Muscle layer of duodenum (tissue), 2 donors: ENCODE measurements at regions not wholly inside any gene's neighbourhood (a gene's known extent, or its start where the extent isn't known, plus 50 kb on each side); places are given as distances from the start of the nearest gene placed in this dataset.

Experiments used
- H3K27ac ChIP-seq: one replicate; pipeline ENCODE4 v1.7.0; 2013; ENCODE audit warnings: mild to moderate bottlenecking, low read length
- H3K27me3 ChIP-seq: one replicate; pipeline ENCODE4 v1.7.0; 2013; ENCODE audit warnings: low read depth, mild to moderate bottlenecking, control low read depth, low read length
- H3K36me3 ChIP-seq, 2 donors: one replicate each; pipeline ENCODE4 v1.7.0; 2013; ENCODE audit warnings: low read length in 2 of 2, control low read depth in 1 of 2, mild to moderate bottlenecking in 1 of 2; ENCODE audit not compliant: insufficient read depth in 2 of 2, control insufficient read depth in 1 of 2
- H3K4me1 ChIP-seq, 2 donors: one replicate each; pipeline ENCODE4 v1.7.0; 2013; ENCODE audit warnings: low read length in 2 of 2, mild to moderate bottlenecking in 2 of 2, control low read depth in 1 of 2, moderate library complexity in 1 of 2; ENCODE audit not compliant: insufficient read depth in 2 of 2, control insufficient read depth in 1 of 2
- H3K4me3 ChIP-seq, 2 donors: one replicate each; pipeline ENCODE4 v1.7.0; 2013; ENCODE audit warnings: low read length in 2 of 2, low read depth in 1 of 2, mild to moderate bottlenecking in 1 of 2
- H3K9me3 ChIP-seq, 2 donors: one replicate each; pipeline ENCODE4 v1.7.0; 2013; ENCODE audit warnings: low read length in 2 of 2, control low read depth in 1 of 2, mild to moderate bottlenecking in 1 of 2; ENCODE audit not compliant: control insufficient read depth in 1 of 2
- donor health status: healthy.

DNA sequence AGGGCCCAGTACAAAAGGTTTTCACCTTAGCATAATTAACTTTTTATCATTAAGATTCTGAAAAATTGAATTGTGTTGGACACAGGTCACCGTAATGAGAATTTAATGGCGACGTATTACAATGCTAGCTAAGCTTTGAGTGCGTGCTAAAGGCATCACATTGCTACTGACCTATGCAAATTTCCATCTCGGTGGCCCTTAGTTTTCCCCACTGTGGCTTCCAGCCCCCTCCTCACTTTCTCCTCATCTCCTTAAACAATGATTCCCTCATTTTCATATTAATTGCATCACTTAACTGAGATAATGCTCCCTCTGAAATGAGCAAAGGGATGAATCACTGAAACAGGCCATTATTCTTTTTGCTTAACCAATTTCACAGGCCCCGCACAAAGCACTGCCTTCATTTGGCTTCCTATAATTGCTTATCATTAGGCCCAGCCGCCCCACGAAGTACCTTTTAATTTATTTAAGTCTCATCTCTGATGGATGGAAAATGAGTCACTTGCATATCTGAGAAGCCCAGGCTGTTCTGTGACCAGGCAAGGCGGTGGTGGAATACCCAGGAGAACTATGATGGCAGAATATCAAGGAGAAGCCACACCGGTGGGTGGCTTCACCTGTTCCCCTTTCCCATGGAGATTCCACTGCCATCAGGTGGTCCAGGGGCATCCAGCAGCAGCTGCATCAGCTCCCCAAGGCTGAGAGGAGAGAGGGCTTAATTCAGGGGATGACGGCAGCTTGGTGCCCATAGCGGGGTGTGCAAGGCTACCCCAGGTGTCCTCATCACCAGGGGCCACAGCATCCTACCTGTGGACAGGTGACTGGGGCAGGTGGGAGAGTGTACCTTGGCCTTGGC, 223.8 kb upstream of the BOD1L1 start:
- no peaks in the 10 kb centered on the region for H3K4me1 ChIP-seq
- H3K27me3 ChIP-seq, result no peaks in the 10 kb centered on the region
- H3K27ac ChIP-seq, result no peak overlapping the region
- no peaks in the 10 kb centered on the region for H3K9me3 ChIP-seq
- no peak overlapping the region for H3K4me3 ChIP-seq
- no peaks in the 10 kb centered on the region for H3K36me3 ChIP-seq

DNA sequence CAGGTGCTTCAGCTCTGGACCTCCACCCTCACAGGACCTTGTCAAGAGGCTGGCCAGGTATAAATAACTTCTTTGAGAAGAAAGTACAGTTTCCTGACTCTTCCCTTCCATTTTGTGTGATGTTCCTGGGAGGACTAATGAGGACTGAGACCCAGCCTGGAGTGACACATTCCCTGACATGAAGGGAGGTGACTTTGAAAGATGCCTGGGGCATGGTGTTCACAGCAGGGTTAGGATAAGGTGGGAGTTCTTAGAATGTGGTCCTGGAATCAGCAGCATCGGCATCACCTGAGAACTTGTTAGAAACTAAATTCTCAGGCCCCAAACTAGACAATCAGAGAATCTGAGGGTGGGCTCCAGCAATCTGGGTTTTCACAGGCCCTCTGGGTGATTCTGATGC, 224.9 kb upstream of the BOD1L1 start:
- Histone ChIP-seq H3K27me3 (no peaks in the 10 kb centered on the region), H3K9me3 (no peaks in the 10 kb centered on the region), H3K36me3 (no peaks in the 10 kb centered on the region), H3K4me1 (no peaks in the 10 kb centered on the region), H3K27ac (no peak overlapping the region), H3K4me3 (no peak overlapping the region)

DNA sequence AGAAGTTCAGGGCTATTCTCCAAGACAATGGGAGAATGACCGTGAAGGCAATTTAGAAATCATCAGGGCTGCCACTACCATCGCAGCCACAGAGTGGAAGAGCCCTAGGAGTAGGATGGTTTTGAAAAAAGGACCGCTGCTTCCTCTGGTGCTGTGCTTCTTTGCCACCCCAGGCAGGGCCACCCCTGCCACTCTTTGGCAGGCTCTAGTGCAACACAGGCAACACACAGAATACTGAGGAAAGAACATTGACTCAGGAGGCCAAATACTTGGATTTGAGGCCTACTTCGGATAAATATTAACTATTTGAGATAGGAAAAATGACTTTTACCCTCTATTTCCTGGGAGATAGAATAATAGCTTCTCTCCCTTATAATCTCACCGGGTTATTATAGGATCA, 228.9 kb upstream of the BOD1L1 start:
- H3K4me1 ChIP-seq, result no peaks in the 10 kb centered on the region
- no peaks in the 10 kb centered on the region for H3K27me3 ChIP-seq
- no peak overlapping the region for H3K4me3 ChIP-seq
- H3K27ac ChIP-seq, result no peak overlapping the region
- H3K36me3 ChIP-seq, result no peaks in the 10 kb centered on the region
- H3K9me3 ChIP-seq, result no peaks in the 10 kb centered on the region

DNA sequence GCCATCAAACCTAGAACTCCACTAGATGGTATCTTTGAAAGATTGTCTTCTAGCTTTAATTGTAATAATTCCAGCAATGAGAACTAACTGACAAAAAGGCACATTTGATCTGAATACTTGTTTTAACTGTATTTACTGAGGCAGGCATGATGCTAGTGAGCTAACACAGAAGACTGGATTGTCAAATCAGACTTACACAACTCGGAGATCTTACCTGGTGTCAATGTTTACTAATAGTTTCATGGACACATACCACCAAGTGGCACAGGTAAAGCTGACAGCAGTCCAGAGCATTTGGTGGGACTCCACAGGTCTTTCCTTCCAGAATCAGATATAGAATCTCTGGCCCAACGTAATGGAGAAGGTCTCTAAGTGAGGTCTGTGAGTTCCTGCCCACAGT, 229.9 kb upstream of the BOD1L1 start:
- H3K9me3 ChIP-seq, result no peaks in the 10 kb centered on the region
- no peak overlapping the region for H3K27ac ChIP-seq
- H3K36me3 ChIP-seq, result no peaks in the 10 kb centered on the region
- no peak overlapping the region for H3K4me3 ChIP-seq
- H3K27me3 ChIP-seq, result no peaks in the 10 kb centered on the region
- H3K4me1 ChIP-seq, result no peaks in the 10 kb centered on the region

DNA sequence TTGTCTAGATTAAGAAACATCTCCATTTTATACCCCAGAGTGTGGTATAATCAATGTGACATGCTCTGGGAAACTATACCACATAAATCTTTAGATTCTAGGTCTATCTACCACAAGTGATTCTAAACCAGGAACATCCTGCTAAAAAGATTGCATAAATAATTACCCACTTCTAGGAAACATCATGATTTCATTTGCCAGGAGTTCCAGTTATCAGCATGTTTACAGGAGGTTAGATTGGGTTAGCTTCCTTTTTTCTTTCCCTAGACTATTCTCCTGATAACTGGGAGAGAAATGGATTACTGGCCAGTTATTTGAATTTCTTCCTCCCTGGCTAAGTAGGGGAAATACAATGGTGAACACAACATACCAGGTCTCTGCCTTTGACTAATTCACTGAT, 230.3 kb upstream of the BOD1L1 start:
- no peak overlapping the region for H3K4me3 ChIP-seq
- H3K27ac ChIP-seq, result no peak overlapping the region
- H3K9me3 ChIP-seq, result no peaks in the 10 kb centered on the region

DNA sequence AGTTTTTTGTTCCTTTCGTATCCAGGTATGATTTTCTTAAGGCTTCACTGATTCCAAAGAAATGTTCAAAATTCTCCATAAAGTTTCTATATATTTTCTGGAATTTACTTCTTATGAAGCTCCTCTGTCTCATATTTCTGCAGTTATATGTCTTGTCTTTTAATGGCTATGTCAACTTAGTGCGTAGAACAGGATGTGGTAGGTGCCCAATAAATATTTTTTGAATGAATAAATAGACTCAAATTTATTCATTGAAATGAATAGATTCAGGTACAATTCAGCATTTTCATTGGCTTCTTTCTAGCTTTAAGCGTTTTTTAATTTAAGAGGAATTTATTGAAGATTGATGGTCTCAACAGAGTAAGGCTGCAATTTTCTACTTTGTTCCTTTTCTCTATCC, 231.9 kb upstream of the BOD1L1 start:
- H3K36me3 ChIP-seq, result no peaks in the 10 kb centered on the region
- H3K9me3 ChIP-seq, result no peaks in the 10 kb centered on the region
- H3K4me3 ChIP-seq, result no peak overlapping the region
- H3K4me1 ChIP-seq, result no peaks in the 10 kb centered on the region
- no peaks in the 10 kb centered on the region for H3K27me3 ChIP-seq
- no peak overlapping the region for H3K27ac ChIP-seq

More for the DNA sequence above, 230.3 kb upstream of the BOD1L1 start:
- H3K4me1 ChIP-seq, result no peaks in the 10 kb centered on the region
- no peaks in the 10 kb centered on the region for H3K36me3 ChIP-seq
- H3K27me3 ChIP-seq, result no peaks in the 10 kb centered on the region

DNA sequence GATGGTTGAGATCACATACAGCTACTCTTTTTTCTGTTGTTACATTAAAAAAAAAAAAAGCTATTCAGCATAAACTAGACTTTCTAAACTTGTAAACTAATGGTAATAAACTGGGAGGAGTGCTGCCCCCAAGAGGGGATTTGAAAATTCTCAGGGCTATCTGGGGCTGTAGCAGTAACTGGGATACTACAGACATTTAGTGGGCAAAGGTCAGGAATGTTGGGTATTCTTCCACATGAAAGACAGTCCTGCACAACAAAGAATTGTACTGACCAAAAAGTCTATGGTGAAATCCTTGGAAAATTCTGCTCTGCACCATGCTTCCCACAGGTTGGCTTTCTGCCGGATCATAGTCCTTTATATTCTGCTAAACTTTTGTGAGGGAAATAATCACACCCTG, 232.6 kb upstream of the BOD1L1 start:
- H3K27ac ChIP-seq, result no peak overlapping the region
- H3K9me3 ChIP-seq, result no peaks in the 10 kb centered on the region

DNA sequence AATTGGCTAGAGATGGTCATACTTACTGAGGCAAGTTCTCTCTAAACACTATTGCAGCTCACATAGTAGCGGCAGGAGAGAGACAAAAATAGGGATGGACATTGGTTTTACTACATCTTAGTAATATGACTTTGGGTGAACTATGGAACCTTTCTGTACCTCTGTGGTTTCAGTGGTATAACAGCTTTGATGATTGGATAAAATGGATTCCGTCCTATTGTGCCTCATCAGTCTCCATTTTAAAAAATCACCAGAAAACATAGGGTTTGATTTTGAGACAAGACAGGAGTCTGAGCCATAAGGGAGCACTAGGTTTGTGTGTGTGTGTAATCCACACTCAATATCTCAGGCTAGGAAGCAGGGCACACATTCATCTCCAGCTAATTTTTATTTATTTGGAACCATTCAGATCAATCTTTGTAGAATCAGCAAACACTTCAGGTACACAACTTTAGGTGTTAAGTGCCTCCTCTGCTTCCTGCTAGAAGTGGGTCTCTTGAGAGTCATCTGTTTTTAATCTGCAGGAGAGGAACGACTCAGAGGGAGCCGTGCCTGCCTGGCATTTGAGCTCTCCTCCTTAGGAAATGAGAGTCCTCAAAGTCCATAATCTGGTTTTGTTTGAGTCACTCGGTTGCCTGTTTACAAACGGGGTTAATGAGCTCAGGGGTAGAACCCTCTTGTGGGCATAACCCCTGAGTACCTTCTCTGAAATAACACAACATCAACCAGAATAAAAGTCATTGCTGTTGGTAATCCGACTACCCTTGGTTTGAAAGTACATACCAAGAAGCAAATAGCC, 238.5 kb upstream of the BOD1L1 start:
- no peak overlapping the region for H3K27ac ChIP-seq
- no peak overlapping the region for H3K4me3 ChIP-seq
- H3K27me3 ChIP-seq, result no peaks in the 10 kb centered on the region
- no peaks in the 10 kb centered on the region for H3K9me3 ChIP-seq
- H3K36me3 ChIP-seq, result no peaks in the 10 kb centered on the region
- no peaks in the 10 kb centered on the region for H3K4me1 ChIP-seq

More for the DNA sequence above, 232.6 kb upstream of the BOD1L1 start:
- Histone ChIP-seq H3K4me3 (no peak overlapping the region), H3K36me3 (no peaks in the 10 kb centered on the region), H3K4me1 (no peaks in the 10 kb centered on the region), H3K27me3 (no peaks in the 10 kb centered on the region)

DNA sequence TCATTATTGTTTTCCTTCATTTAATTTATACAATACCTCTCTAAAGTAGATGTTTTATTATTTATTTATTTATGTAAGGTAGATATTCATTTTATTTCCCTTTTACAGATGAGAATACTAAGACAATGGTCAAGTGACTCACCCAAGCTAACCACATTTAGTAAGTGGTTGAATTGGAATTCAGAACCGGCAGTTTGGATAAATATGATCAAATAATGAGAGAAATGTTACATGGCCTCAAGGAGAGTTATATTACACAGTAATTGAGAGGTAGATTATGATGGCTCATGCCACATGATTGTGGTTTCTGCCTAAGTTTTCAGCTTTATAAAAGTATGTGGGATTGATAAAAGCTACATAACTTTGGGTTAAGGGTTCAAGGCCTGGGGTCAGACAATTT, 239.4 kb upstream of the BOD1L1 start:
- H3K27ac ChIP-seq, result no peak overlapping the region
- no peaks in the 10 kb centered on the region for H3K4me1 ChIP-seq
- H3K27me3 ChIP-seq, result no peaks in the 10 kb centered on the region
- H3K4me3 ChIP-seq, result no peak overlapping the region
- no peaks in the 10 kb centered on the region for H3K36me3 ChIP-seq
- no peaks in the 10 kb centered on the region for H3K9me3 ChIP-seq

DNA sequence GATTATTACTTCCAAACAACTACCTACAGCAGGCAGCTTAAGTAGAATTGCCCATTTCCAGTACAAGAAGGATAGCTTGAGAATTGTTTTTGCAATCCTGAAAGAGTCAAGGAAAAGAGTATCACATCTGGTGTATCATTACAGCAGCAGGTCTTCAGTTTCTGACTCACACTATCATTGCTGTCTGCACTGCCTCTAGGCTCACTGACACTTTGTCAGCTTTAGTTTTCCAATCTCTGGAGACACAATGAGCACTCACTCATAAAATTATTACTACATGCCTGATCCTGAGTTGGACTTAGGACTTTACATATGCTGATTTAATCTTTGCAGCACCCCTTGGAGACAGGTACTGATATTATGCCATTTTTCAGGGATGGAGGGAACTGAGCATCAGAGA, 244.6 kb upstream of the BOD1L1 start:
- Histone ChIP-seq H3K27me3 (no peaks in the 10 kb centered on the region), H3K36me3 (no peaks in the 10 kb centered on the region), H3K4me3 (no peak overlapping the region), H3K9me3 (no peaks in the 10 kb centered on the region), H3K27ac (no peak overlapping the region), H3K4me1 (no peaks in the 10 kb centered on the region)

DNA sequence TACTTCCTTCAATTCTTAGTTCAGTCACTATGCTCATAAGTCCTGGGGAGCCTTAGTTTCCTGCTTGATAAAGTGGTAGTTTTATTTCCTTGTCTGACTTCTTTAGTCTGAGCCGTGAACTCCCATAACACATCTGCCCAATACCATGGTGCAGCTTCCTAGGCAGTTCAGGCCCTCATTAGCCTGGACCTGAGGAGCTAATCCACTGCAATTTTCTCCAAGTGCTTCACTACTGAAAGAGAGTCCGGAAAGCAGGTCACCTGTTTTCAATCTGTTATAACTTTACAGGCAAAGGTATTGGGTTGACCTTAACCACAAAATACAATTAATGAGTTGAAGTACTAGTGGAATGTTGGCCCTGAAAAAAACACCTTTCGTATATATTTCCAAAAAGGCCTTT, 245.4 kb upstream of the BOD1L1 start:
- no peaks in the 10 kb centered on the region for H3K36me3 ChIP-seq
- H3K4me1 ChIP-seq, result no peaks in the 10 kb centered on the region
- H3K4me3 ChIP-seq, result no peak overlapping the region
- no peaks in the 10 kb centered on the region for H3K27me3 ChIP-seq
- H3K9me3 ChIP-seq, result no peaks in the 10 kb centered on the region
- no peak overlapping the region for H3K27ac ChIP-seq
